H1 (cell line): ENCODE measurements at regions not wholly inside any gene's neighbourhood (a gene's known extent, or its start where the extent isn't known, plus 50 kb on each side); places are given as distances from the start of the nearest gene placed in this dataset.

Experiments used
- BACH1 ChIP-seq: IDR thresholded peaks from 2 replicates; pipeline ENCODE4 v1.6.1; 2012; ENCODE audit warnings: low read length, improper control_type of control experiment
- CHD2 ChIP-seq: IDR thresholded peaks from 2 replicates; pipeline ENCODE4 v1.6.1; 2012; ENCODE audit warnings: low read length, improper control_type of control experiment
- EP300 ChIP-seq, 2 experiments: IDR thresholded peaks; 1 replicate in 1 of 2; 2 replicates in 1 of 2; pipeline ENCODE4 v1.6.1; 2011 to 2012; ENCODE audit warnings: low read depth in 2 of 2, low read length in 2 of 2, mild to moderate bottlenecking in 2 of 2, borderline replicate concordance in 1 of 2, inconsistent platforms in 1 of 2, moderate library complexity in 1 of 2
- JUN ChIP-seq: IDR thresholded peaks from 2 replicates; pipeline ENCODE4 v1.6.1; 2011; ENCODE audit warnings: low read depth, mild to moderate bottlenecking, improper control_type of control experiment, low read length
- SRF ChIP-seq: IDR thresholded peaks from 2 replicates; pipeline ENCODE4 v1.6.1; 2011; ENCODE audit warnings: mild to moderate bottlenecking, low read depth, low read length, moderate library complexity
- TAF1 ChIP-seq: IDR thresholded peaks from 2 replicates; pipeline ENCODE4 v1.6.1; 2011; ENCODE audit warnings: mild to moderate bottlenecking, low read depth, low read length
- TF ChIP-seq, protein P1 (sequence below), 3 experiments: IDR thresholded peaks; 1 replicate in 2 of 3; 2 replicates in 1 of 3; pipeline versions ENCODE4 v1.5.1 to v1.6.1; 2011; ENCODE audit warnings: low read length in 3 of 3, mild to moderate bottlenecking in 3 of 3, inconsistent platforms in 2 of 3, low read depth in 1 of 3, moderate library complexity in 1 of 3; ENCODE audit not compliant: insufficient read depth in 1 of 3; ENCODE audit errors: control extremely low read depth in 1 of 3
- TF ChIP-seq, protein P2 (sequence below): IDR thresholded peaks from 2 replicates; pipeline ENCODE4 v1.6.1; 2012; ENCODE audit warnings: inconsistent platforms

DNA sequence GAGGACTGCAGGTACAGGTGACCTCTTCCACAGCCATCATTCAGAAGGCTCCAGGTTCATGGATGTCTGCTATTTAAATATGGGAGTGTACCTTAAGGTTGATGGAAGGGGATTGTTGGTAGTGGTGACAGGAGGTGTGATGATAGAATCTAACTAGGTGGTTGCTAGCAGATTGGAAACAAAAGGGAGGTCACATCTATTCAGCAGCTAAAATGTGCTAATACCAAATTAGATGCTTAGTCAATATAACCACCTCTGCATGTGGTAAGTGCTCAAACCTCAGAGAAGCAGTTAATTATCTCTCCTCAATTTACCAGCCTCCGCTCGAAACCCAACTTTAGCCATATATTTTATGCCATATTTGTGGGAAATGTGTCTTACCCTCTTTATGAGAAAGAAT is 98.7 kb upstream of the CCSER1 start:
- no peak for TF ChIP-seq JUN
- TF ChIP-seq BACH1 = no peak
- TF ChIP-seq, protein P1, sequence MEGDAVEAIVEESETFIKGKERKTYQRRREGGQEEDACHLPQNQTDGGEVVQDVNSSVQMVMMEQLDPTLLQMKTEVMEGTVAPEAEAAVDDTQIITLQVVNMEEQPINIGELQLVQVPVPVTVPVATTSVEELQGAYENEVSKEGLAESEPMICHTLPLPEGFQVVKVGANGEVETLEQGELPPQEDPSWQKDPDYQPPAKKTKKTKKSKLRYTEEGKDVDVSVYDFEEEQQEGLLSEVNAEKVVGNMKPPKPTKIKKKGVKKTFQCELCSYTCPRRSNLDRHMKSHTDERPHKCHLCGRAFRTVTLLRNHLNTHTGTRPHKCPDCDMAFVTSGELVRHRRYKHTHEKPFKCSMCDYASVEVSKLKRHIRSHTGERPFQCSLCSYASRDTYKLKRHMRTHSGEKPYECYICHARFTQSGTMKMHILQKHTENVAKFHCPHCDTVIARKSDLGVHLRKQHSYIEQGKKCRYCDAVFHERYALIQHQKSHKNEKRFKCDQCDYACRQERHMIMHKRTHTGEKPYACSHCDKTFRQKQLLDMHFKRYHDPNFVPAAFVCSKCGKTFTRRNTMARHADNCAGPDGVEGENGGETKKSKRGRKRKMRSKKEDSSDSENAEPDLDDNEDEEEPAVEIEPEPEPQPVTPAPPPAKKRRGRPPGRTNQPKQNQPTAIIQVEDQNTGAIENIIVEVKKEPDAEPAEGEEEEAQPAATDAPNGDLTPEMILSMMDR (IDR thresholded peaks at IDR 0.05; ENCODE audit: control extremely low read depth in 1 of 3, insufficient read depth in 1 of 3, low read depth in 1 of 3, low read length in 3 of 3) = no peak
- TF ChIP-seq, protein P2, sequence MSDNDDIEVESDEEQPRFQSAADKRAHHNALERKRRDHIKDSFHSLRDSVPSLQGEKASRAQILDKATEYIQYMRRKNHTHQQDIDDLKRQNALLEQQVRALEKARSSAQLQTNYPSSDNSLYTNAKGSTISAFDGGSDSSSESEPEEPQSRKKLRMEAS = no peak
- TF ChIP-seq TAF1 = no peak
- TF ChIP-seq CHD2 = no peak
- no peak for TF ChIP-seq EP300 (IDR thresholded peaks at IDR 0.05; ENCODE audit: borderline replicate concordance in 1 of 2, low read depth in 2 of 2, low read length in 2 of 2)
- no peak for TF ChIP-seq SRF
